Coronary artery (tissue), 2 donors: ENCODE measurements at regions not wholly inside any gene's neighbourhood (a gene's known extent, or its start where the extent isn't known, plus 50 kb on each side); places are given as distances from the start of the nearest gene placed in this dataset.
"Not testable (repeated sequence)": the region's sequence is repeated elsewhere in the genome, so short reads cannot be mapped to it uniquely, and the experiment has no call there.

Experiments used
- DNase-seq: peaks from one replicate; pipeline ENCODE4 v3.0.0-alpha.2; 2017; ENCODE audit warnings: low spot score
- H3K27ac ChIP-seq, 2 donors: fragments of 200-600 bp; sonication (generic); one replicate each; pipeline ENCODE4 v1.5.1; 2016 to 2019
- H3K4me3 ChIP-seq: fragments of 200-600 bp; sonication (generic); 2 replicates; pipeline ENCODE4 v1.5.1; 2016; ENCODE audit warnings: mild to moderate bottlenecking, moderate library complexity
- TF ChIP-seq, protein P1 (sequence below): fragments of 200-600 bp; sonication (generic); IDR thresholded peaks from one replicate; pipeline ENCODE4 v1.5.1; 2019; ENCODE audit warnings: antibody characterized with exemption

DNA sequence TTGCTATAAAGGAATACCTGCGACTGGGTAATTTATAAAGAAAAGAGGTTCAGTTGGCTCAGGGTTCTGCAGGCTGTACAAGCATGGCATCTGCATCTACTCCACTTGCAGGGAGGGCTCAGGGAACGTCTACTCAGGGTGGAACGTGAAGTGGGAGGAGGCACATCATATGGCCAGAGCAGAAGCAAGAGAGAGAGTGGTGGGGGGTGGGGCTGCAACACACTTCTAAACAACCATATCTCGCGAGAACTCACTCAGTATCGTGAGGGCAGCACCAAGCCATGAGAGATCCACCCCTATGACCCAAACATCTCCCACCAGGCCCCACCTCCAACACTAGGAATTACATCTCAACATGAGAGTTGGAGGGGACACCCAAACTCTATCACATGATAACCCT lies 109.8 kb upstream of the SCAF8 start:
- DNase-seq, result no peak
- TF ChIP-seq, protein P1, sequence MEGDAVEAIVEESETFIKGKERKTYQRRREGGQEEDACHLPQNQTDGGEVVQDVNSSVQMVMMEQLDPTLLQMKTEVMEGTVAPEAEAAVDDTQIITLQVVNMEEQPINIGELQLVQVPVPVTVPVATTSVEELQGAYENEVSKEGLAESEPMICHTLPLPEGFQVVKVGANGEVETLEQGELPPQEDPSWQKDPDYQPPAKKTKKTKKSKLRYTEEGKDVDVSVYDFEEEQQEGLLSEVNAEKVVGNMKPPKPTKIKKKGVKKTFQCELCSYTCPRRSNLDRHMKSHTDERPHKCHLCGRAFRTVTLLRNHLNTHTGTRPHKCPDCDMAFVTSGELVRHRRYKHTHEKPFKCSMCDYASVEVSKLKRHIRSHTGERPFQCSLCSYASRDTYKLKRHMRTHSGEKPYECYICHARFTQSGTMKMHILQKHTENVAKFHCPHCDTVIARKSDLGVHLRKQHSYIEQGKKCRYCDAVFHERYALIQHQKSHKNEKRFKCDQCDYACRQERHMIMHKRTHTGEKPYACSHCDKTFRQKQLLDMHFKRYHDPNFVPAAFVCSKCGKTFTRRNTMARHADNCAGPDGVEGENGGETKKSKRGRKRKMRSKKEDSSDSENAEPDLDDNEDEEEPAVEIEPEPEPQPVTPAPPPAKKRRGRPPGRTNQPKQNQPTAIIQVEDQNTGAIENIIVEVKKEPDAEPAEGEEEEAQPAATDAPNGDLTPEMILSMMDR, result no peak
- H3K27ac ChIP-seq, result no peak overlapping the region

DNA sequence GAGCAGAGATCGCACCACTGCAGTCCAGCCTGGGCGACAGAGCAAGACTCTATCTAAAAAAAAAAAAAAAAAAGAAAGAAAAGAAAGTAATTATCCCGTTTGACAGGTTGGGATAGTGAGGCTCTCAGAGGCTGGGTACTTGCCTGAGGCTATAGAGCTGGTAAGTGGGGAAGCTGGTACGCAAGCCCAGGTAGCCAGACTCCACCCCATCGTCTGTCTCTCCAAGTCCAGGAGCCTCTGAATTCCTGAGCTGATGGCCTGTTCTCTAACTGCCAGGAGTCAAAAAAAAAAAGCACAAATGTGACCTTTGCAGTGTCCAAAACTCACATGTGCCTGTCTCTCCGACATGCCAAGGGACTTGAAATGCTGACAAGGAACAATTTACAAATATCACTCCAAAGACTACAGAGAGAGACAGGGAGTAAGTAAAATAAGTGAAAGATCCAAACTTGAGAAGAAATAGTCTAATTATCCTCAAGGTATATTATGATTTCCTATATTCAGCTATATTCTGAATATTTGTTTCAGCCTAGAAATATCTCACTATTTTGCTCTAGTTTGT lies 109.1 kb upstream of the SCAF8 start:
- Histone ChIP-seq H3K4me3 (no peak overlapping the region), H3K27ac (no peak overlapping the region)
- DNase-seq, result no peak
- TF ChIP-seq, protein P1, result no peak

More for the DNA sequence above, 109.8 kb upstream of the SCAF8 start:
- no peak overlapping the region for H3K4me3 ChIP-seq

DNA sequence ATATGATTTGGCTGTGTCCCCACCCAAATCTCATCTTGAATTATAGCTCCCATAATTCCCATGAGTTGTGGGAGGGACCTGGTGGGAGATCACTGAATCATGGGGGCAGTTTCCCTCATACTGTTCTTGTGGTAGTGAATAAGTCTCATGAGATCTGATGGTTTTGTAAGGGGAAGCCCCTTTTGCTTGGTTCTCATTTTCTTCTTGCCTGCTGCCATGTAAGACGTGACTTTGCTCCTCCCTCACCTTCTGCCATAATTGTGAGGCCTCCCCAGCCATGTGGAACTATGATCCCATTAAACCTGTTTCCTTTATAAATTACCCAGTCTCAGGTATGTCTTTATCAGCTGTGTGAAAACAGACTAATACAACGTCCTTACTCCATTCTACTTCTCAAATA lies 108.5 kb upstream of the SCAF8 start:
- DNase-seq, H3K27ac ChIP-seq, H3K4me3 ChIP-seq: not testable (repeated sequence)

DNA sequence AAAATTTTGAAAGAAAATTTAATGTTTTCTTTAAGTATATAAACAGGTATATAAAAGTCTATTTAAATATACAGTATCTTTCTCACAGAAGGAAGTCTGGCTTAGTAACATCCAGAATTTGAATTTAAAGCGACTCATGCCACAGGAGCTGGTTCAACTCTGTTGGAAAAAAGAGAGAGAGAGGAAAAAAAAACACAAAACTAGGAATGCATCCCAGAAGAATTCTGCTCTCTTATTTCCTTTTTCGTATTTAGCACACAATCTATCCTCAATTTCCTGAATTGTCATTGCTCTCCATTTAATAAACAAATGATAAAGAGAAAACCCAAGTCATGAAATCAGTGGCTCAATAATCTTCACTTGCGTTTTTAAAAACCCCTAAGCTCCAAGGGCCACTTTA lies 107.5 kb upstream of the SCAF8 start:
- TF ChIP-seq, protein P1, result no peak
- Histone ChIP-seq H3K4me3 (no peak overlapping the region), H3K27ac (no peak overlapping the region)
- no peak for DNase-seq

DNA sequence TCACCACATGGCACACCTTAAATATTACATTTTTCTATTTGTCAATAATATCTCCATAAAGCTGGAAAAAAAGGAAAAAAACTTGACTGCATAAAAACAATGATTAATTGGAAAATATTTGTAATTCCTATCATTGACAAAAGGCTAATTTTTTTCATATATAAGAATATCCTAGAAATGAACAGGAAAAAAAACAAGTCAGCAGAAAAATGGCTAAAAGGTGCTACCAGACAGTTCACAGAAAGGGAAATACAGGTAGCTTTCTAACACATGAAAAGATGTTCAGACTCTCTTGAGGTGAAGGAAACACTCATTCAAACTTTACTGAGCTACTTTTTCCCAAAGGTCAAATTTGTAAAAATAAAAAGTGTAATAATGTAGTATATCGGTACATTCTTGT lies 104.1 kb upstream of the SCAF8 start:
- DNase-seq, result no peak
- TF ChIP-seq, protein P1, result no peak
- Histone ChIP-seq H3K4me3 (no peak overlapping the region), H3K27ac (no peak overlapping the region)

DNA sequence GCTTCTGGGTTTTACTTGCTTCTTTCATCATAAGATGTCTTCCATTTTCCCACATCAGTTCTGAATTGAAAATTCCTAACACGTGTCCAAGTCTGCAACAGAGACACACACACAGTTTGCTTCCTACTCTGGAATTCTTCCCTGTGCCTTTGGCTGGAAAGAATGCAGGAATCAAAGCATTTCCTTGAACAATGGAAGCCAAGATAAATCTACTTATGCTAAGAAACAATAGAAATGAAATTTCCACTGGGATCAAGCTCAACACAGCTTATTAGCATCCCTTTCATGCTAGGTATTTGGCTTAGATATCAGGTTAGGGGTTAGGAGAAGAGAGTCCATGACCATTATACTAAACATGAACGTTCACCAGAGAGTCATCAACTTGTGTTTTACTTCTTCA lies 101.1 kb upstream of the SCAF8 start:
- Histone ChIP-seq H3K4me3 (no peak overlapping the region), H3K27ac (no peak overlapping the region)
- no peak for DNase-seq
- TF ChIP-seq, protein P1, result no peak

DNA sequence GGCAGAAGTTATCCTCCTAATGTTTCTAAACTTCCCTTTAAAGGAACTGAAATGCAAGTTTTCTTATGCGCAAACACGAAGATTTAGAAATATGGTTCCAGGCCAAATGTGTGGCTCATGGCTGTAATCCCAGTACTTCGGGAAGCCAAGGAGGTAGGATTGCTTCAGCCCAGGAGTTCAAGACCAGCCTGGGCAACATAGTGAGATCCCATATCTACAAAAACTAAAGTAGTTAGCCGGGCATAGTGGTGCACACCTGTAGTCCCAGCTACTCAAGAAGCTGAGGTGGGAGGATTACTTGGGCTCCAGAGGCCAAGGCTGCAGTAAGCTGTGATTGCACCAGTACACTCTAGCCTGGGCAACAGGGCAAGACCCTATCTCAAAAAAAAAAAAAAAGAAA lies 95.8 kb upstream of the SCAF8 start:
- Histone ChIP-seq H3K4me3 (no peak overlapping the region), H3K27ac (no peak overlapping the region)
- no peak for DNase-seq
- TF ChIP-seq, protein P1, result no peak

DNA sequence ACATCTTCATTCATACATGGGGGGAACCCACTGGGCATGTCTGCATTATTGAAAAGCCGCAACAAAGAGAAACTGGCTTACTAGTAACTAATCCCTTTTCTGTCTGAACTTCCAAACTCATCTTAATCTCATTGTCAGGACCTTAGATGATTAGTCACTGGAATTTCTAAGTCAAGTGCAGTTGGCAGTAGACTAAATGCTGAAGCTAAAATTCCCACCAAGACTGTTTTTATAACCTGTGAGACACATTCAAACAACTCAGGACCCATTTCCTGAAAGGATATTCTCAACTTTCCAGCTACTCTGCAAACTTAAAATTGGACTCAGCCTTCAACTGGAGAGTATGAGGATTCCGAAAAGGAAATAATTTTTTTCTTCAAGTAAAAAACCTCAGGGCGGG lies 94.8 kb upstream of the SCAF8 start:
- Histone ChIP-seq H3K27ac (no peak overlapping the region), H3K4me3 (no peak overlapping the region)
- TF ChIP-seq, protein P1, result no peak
- DNase-seq, result no peak

DNA sequence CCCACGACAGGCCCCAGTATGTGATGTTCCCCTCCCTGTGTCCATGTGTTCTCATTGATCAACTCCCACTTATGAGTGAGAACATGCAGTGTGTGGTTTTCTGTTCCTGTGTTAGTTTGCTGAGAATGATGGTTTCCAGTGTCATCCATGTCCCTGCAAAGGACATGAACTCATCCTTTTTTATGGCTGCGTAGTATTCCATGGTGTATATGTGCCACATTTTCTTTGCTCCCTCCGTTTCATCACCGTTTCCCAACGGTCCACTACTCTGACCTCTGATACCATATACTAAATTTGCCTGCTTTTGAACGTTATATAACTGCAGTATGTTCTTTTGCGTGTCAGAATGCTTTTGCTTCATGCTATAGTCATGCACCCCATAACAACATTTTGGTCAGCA lies 94.0 kb upstream of the SCAF8 start:
- H3K4me3 ChIP-seq, H3K27ac ChIP-seq, DNase-seq: not testable (repeated sequence)
